MM.1S (cell line): ENCODE measurements at regions not wholly inside any gene's neighbourhood (a gene's known extent, or its start where the extent isn't known, plus 50 kb on each side); places are given as distances from the start of the nearest gene placed in this dataset.

Experiments used
- DNase-seq: peaks from one replicate; pipeline ENCODE4 v3.0.0-alpha.2; 2015
- H2AFZ ChIP-seq: fragments of 300-600 bp; sonication (generic); 2 replicates; pipeline ENCODE4 v1.6.0; 2016; ENCODE audit warnings: antibody characterized with exemption, low read length
- H3F3A ChIP-seq: fragments of 300-600 bp; sonication (generic); 2 replicates; pipeline ENCODE4 v1.6.1; 2016; ENCODE audit warnings: mild to moderate bottlenecking, antibody characterized with exemption, low read length, moderate library complexity, mixed read lengths; ENCODE audit not compliant: insufficient read depth
- H3K27ac ChIP-seq: fragments of 300-600 bp; sonication (generic); 2 replicates; pipeline ENCODE4 v1.5.1; 2016; ENCODE audit warnings: mild to moderate bottlenecking, low read length
- H3K27me3 ChIP-seq: fragments of 300-600 bp; sonication (generic); replicated peaks from 2 replicates; pipeline ENCODE4 v1.6.0; 2016; ENCODE audit warnings: low read length; ENCODE audit not compliant: insufficient read depth
- H3K36me3 ChIP-seq: fragments of 300-600 bp; sonication (generic); replicated peaks from 2 replicates; pipeline ENCODE4 v1.6.1; 2016; ENCODE audit warnings: mild to moderate bottlenecking, low read length, mixed read lengths; ENCODE audit not compliant: insufficient read depth
- H3K4me1 ChIP-seq: fragments of 300-600 bp; sonication (generic); 2 replicates; pipeline ENCODE4 v1.6.1; 2016; ENCODE audit warnings: low read length, mixed read lengths
- H3K4me2 ChIP-seq: fragments of 300-600 bp; sonication (generic); 2 replicates; pipeline ENCODE4 v1.6.0; 2016; ENCODE audit warnings: low read depth, low read length
- H3K4me3 ChIP-seq: fragments of 300-600 bp; sonication (generic); 2 replicates; pipeline ENCODE4 v1.5.1; 2016; ENCODE audit warnings: low read length, mixed read lengths
- H3K79me2 ChIP-seq: fragments of 300-600 bp; sonication (generic); 2 replicates; pipeline ENCODE4 v1.6.1; 2016; ENCODE audit warnings: mixed run types, low read length, mixed read lengths
- H3K9ac ChIP-seq: fragments of 300-600 bp; sonication (generic); 2 replicates; pipeline ENCODE4 v1.6.1; 2016; ENCODE audit warnings: low read length, mixed read lengths
- H3K9me2 ChIP-seq: fragments of 300-600 bp; sonication (generic); replicated peaks from 2 replicates; pipeline ENCODE4 v1.6.1; 2016; ENCODE audit warnings: mild to moderate bottlenecking, low read length, mixed read lengths; ENCODE audit not compliant: insufficient read depth
- H3K9me3 ChIP-seq: fragments of 300-600 bp; sonication (generic); replicated peaks from 2 replicates; pipeline ENCODE4 v1.6.1; 2016; ENCODE audit warnings: mild to moderate bottlenecking, low read length, mixed read lengths; ENCODE audit not compliant: insufficient read depth
- H4K20me1 ChIP-seq: fragments of 300-600 bp; sonication (generic); 2 replicates; pipeline ENCODE4 v1.6.1; 2016; ENCODE audit warnings: mild to moderate bottlenecking, low read length, moderate library complexity, mixed read lengths; ENCODE audit not compliant: insufficient read depth
- EZH2 ChIP-seq: fragments of 300-600 bp; sonication (generic); optimal IDR thresholded peaks from 2 replicates; pipeline ENCODE3; 2017; ENCODE audit warnings: low read depth, mild to moderate bottlenecking, antibody characterized with exemption, low read length, mixed read lengths
- EZH2phosphoT487 ChIP-seq: fragments of 300-600 bp; sonication (generic); IDR thresholded peaks from 2 replicates; pipeline ENCODE4 v1.6.1; 2018; ENCODE audit warnings: antibody characterized with exemption, low read length
- TF ChIP-seq, protein P1 (sequence below): fragments of 300-600 bp; sonication (generic); IDR thresholded peaks from 2 replicates; pipeline ENCODE4 v1.5.1; 2016; ENCODE audit warnings: antibody characterized with exemption, low read length, mixed read lengths

DNA sequence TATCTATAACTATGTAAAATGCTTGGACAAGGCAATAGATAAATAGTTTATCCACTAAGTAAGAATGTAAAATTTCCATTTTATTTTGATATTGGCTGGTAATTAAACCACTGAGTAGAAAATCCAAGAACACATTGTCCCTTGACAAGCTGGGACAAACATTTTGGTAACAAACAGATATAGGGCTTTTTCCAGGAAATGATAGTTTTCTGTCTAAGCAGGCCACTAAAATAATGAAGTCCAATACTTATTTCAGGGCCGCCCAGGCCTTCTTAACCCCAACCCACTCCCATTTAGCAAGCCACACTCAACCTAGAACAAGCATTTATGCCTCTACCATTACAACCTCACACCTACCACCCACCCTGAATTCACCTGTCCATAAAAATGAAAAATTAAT is 368.6 kb downstream of the PRELID2 start:
- no peaks in the 10 kb centered on the region for H3K9me2 ChIP-seq
- H3K79me2 ChIP-seq, result no peaks in the 10 kb centered on the region
- H3K36me3 ChIP-seq, result no peaks in the 10 kb centered on the region
- TF ChIP-seq EZH2phosphoT487 (no peak), EZH2 (no peak)
- TF ChIP-seq, protein P1, sequence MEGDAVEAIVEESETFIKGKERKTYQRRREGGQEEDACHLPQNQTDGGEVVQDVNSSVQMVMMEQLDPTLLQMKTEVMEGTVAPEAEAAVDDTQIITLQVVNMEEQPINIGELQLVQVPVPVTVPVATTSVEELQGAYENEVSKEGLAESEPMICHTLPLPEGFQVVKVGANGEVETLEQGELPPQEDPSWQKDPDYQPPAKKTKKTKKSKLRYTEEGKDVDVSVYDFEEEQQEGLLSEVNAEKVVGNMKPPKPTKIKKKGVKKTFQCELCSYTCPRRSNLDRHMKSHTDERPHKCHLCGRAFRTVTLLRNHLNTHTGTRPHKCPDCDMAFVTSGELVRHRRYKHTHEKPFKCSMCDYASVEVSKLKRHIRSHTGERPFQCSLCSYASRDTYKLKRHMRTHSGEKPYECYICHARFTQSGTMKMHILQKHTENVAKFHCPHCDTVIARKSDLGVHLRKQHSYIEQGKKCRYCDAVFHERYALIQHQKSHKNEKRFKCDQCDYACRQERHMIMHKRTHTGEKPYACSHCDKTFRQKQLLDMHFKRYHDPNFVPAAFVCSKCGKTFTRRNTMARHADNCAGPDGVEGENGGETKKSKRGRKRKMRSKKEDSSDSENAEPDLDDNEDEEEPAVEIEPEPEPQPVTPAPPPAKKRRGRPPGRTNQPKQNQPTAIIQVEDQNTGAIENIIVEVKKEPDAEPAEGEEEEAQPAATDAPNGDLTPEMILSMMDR, result no peak
- no peak overlapping the region for H3K4me2 ChIP-seq
- no peaks in the 10 kb centered on the region for H4K20me1 ChIP-seq
- H3K27ac ChIP-seq, result no peak overlapping the region
- H3K9me3 ChIP-seq, result no peaks in the 10 kb centered on the region
- H3K4me3 ChIP-seq, result no peak overlapping the region
- peaks cover 3% of the 10 kb centered on the region; the same call in 1 of the 2 replicates for H3K4me1 ChIP-seq
- no peak for DNase-seq
- H3K27me3 ChIP-seq, result no peaks in the 10 kb centered on the region
- no peaks in the 10 kb centered on the region for H3F3A ChIP-seq
- H2AFZ ChIP-seq, result no peak overlapping the region
- no peak overlapping the region for H3K9ac ChIP-seq

DNA sequence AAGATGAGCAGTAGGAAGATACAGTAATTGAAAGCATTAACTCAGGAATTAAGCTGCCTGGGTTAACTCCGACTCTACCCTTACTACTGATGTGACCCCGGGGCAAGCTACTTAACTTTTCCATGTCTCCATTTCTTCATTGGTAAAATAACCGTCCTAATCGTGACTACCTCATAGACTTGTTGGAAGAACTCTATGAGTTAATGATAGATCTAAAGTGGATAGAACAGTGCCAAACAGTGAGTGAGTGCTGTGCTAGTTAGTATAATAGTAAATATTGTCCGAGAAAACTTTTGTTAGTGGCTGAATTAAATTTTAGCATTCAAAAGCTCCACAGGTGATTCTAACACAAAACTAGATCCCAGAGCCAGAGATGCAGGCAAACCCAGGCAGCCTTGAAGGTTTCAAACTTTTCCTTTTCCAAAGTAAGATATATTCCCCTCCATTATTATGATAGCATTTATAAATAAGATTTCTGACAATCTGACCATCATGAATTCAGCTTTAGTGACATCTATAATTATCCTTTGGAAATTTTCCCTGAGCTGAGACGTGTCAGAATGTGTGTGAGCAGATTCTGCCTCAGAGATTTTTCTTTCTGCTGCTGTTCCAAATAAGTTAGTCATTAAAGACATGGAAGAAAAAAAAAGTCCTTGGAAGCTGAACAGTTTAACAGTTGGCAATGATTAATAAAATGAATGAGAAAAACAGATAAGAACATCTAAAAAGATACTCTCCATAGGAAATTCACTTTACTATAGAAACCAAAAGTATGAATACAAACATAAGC is 369.5 kb downstream of the PRELID2 start:
- no peaks in the 10 kb centered on the region for H3F3A ChIP-seq
- H3K27me3 ChIP-seq, result no peaks in the 10 kb centered on the region
- H2AFZ ChIP-seq, result no peak overlapping the region

DNA sequence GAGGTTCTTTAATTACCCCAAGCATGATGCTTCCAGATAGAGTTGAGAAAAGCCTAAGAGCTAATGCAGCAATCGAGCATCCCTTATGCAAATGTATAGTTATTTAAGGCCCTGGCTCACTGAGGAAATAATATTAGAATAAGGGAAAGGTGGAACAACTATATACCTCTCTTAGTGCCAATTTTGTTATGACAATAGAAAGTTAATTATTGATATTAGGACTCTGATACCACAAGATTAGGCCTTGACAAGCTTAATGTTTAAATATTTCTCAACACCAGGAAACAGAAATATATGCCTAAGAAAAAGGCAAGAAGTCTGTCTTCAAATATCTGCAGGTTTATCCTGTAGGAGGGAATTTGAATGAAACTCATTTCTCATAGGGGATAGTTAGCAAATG is 371.0 kb downstream of the PRELID2 start:
- Histone ChIP-seq H3K27ac (no peak overlapping the region), H3F3A (no peaks in the 10 kb centered on the region), H4K20me1 (no peaks in the 10 kb centered on the region), H3K36me3 (no peaks in the 10 kb centered on the region), H3K9ac (no peak overlapping the region), H2AFZ (no peak overlapping the region), H3K9me3 (no peaks in the 10 kb centered on the region), H3K27me3 (no peaks in the 10 kb centered on the region), H3K4me2 (no peak overlapping the region), H3K79me2 (no peaks in the 10 kb centered on the region), H3K4me1 (peaks cover 3% of the 10 kb centered on the region; the same call in 1 of the 2 replicates), H3K9me2 (no peaks in the 10 kb centered on the region), H3K4me3 (no peak overlapping the region)
- TF ChIP-seq, protein P1, result no peak
- no peak for TF ChIP-seq EZH2phosphoT487
- no peak for TF ChIP-seq EZH2
- no peak for DNase-seq

More for the DNA sequence above, 369.5 kb downstream of the PRELID2 start:
- H3K9ac ChIP-seq, result no peak overlapping the region
- DNase-seq, result no peak
- H3K27ac ChIP-seq, result no peak overlapping the region
- TF ChIP-seq EZH2, result no peak
- TF ChIP-seq, protein P1, result no peak
- TF ChIP-seq EZH2phosphoT487, result no peak
- H3K79me2 ChIP-seq, result no peaks in the 10 kb centered on the region
- no peaks in the 10 kb centered on the region for H3K36me3 ChIP-seq
- no peak overlapping the region for H3K4me3 ChIP-seq
- peaks cover 3% of the 10 kb centered on the region; the same call in 1 of the 2 replicates for H3K4me1 ChIP-seq
- H3K9me3 ChIP-seq, result no peaks in the 10 kb centered on the region
- no peaks in the 10 kb centered on the region for H3K9me2 ChIP-seq
- H3K4me2 ChIP-seq, result no peak overlapping the region
- H4K20me1 ChIP-seq, result no peaks in the 10 kb centered on the region
